ENCODE measurements at regions not wholly inside any gene's neighbourhood (a gene's known extent, or its start where the extent isn't known, plus 50 kb on each side); places are given as distances from the start of the nearest gene placed in this dataset.

DNA sequence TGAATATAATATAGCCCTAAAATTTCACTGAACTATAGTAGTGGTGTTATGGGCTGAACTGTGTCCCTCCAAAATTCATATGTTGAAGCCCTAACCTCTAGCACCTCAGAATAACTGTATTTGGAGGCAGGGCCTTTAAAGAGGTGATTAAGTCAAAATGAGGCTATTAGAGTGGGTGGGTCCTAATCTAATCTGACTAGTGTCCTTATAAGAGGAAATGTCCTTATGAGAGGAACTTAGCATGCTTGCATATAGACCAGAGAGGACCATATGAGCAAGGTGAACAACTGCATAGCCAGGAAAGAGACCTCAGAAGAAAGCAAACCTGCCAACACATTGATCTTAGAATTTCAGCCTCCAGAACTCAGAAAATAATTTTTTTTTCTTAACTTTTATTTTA, 238.4 kb downstream of the ZEB2 start:
- no peak for DNase-seq (ENCODE audit: low spot score)

- no peak for DNase-seq (ENCODE audit: low spot score)
Measured at GRCh38 chr2:144280009-144280408, 239.9 kb downstream of the ZEB2 start.

DNA sequence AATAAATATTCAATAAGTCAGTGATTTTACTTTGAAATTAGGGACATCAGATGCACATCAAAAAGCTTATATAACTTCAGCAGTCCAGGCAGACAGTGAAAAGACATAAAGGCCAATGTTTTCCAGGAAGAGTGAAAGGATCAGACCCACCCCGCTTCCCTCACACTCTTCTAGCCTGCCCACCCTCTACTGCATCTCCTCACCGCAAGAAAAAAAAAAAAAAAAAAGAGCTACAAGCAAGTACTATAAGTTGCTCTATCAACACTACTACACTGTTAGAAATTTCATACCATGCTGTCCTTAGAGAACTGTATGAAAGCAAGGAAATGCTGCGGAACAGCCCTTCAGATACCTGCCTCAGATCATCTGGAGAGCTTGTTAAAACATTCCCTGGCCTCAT, 240.8 kb downstream of the ZEB2 start:
- no peak for DNase-seq (ENCODE audit: low spot score)

DNA sequence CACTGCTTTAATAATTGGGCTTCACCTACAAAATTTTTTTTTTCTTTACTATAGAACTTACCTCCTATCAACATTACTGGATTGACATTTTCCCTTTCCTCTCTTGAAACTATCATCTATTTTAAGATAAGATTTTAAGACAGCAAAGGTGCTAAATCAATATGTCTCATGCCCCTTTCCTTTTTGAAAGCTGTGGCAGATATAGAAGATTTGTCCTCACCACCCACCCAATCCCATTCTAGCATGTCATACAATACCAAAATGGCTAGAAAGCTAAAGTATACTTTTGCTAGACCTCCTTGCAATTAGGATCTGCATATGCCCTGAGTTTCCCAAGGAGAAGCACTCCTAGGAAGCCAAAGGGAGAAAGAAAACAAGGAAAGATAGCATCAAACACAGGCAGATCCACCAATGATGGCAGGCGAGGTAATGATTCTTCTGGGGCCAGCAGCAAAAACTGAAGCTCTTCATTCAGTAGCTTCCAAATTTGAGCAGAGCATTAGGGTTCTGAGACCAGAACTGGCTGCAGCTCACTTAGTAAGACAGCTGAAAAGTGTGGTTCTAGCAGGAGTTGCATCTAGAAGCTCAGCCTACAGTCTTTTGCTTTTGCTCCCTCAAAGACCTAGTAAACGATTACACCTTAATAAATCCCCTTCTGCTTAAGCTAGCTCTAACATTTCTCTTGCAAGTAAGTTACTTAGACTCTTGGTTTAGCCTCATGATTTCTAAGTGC, 242.1 kb downstream of the ZEB2 start:
- DNase-seq (ENCODE audit: low spot score), result no peak

DNA sequence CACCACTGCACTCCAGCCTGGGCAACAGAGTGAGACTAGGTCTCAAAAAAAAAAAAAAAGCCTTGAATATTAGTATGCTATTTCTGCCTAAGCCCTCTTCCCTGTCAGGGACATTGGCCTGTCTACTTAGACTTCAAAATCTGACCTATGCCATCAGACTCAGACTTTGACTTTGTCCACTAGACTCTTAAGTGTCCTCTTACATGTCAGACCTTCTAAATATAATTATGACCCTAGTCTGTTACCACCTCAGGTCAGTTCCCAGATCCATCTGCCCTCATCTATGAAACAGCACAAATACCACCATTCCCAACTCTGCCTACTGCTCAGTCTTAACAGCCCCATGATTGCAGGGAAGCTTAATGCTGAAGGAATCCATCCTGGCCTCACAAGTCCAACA, 244.6 kb downstream of the ZEB2 start:
- DNase-seq (ENCODE audit: low spot score), result no peak

- DNase-seq (ENCODE audit: low spot score), result no peak
Measured at GRCh38 chr2:144274131-144274530, 245.8 kb downstream of the ZEB2 start.

GRCh38 chr2:144270951-144271350, 249.0 kb downstream of the ZEB2 start:
- no peak for DNase-seq (ENCODE audit: low spot score)

GRCh38 chr2:144268036-144268678, 251.8 kb downstream of the ZEB2 start:
- DNase-seq (ENCODE audit: low spot score), result no peak

DNA sequence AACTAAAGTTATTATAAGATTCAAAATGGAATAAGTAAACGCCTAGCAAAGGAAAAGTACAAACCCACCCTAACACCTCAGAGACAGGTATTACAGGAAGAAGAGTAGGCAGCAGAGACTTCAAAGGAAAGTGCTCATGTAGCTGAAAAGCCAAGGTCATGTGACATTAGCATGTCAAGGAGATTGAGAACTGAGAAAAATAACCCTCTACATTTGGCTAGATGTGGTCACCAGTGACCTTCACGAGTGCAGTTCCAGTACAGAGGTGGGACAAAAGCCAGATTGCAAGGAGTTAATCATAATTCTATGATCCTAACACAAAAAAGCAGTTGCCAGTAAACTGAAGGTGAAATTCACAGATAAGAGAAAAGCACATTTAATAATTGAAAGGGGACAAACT, 252.7 kb downstream of the ZEB2 start:
- no peak for DNase-seq (ENCODE audit: low spot score)

- DNase-seq (ENCODE audit: low spot score), result no peak
Measured at GRCh38 chr2:144265654-144266053, 254.3 kb downstream of the ZEB2 start.

- DNase-seq (ENCODE audit: low spot score), result no peak
Measured at GRCh38 chr2:144261966-144262365, 258.0 kb downstream of the ZEB2 start.

DNA sequence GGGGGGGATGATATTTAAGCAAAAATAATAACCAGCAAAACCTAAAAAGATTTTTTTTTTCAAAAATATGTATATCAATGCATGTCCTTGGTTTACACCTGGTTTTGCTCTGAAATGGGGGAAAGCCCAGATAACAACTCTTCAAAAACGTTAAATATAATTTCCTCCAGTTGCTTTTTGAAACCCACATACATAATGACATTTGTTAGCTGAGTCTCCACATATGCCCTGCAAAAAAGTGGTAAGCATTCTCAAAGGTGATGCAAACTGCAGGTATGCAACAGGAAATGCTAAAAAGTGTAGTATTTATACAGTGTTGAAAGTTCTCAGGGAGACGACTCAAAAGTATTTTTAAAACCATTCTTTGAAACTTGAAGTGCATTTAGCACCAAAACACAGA, 258.6 kb downstream of the ZEB2 start:
- no peak for DNase-seq (ENCODE audit: low spot score)

DNA sequence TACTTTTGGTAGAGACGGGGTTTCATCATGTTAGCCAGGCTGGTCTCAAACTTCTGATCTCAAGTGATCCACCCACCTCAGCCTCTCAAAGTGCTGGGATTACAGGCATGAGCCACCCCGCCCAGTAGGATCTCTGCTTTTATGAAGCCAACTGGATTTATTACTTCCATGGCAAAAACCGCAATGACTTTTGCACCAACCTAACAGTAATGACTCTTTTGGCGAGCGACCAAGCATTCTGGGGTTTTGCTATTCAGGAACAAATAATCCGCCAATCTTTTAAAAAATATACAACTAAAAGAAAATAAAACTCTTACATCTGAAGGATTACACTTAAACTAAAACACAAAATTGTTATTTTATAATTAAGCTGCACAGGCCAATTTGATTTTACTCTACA, 260.6 kb downstream of the ZEB2 start:
- no peak for DNase-seq (ENCODE audit: low spot score)

DNA sequence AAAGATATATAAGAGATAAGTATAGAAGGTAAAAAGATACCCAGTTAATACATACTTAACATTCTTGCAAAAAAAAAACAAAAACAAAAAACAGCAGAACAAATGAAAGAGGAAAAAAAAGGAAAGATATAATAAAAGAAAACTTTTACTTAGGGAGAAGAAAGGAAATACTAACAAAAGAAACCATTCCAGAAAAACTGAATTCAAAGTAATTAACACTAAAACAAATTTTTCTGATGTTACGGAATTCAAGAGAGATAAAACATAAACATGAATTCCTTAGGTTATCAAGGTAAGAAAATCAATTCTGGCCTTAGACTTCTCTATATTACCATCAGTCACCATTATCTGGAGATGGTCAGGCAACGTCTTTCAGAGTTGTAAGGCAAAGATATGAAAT, 261.8 kb downstream of the ZEB2 start:
- DNase-seq (ENCODE audit: low spot score), result no peak

DNA sequence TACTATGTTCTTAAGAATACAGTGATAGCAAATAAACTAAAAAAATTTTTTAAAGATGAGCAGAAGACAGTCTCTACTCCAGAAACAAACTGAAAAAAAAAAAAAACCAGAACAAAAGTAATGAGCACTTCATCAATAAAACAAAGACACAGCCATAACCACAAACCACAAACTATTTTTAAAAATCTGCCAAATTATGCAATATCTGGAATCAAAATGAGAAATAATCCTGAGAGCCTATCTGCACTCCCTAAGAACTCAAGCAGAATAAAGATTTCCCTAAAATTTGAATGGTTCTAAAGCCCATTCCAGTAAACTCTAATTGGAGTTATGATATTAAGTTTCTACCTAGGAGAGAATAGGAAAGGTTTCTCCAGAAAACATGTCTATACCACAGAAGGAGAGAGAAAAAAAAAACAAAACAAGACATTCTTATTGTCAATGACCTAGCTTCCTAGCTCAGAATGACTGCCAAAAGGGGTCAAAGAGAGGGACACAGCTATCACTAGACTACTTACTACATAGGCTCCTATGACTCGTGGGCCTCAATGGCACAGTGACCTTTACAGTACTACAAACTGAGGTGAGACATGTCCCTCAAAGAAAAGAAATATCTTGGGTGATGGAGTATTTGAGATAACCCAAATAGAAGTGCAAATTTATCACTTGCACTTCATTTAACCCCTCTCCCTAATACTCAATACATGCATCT, 262.8 kb downstream of the ZEB2 start:
- no peak for DNase-seq (ENCODE audit: low spot score)

DNA sequence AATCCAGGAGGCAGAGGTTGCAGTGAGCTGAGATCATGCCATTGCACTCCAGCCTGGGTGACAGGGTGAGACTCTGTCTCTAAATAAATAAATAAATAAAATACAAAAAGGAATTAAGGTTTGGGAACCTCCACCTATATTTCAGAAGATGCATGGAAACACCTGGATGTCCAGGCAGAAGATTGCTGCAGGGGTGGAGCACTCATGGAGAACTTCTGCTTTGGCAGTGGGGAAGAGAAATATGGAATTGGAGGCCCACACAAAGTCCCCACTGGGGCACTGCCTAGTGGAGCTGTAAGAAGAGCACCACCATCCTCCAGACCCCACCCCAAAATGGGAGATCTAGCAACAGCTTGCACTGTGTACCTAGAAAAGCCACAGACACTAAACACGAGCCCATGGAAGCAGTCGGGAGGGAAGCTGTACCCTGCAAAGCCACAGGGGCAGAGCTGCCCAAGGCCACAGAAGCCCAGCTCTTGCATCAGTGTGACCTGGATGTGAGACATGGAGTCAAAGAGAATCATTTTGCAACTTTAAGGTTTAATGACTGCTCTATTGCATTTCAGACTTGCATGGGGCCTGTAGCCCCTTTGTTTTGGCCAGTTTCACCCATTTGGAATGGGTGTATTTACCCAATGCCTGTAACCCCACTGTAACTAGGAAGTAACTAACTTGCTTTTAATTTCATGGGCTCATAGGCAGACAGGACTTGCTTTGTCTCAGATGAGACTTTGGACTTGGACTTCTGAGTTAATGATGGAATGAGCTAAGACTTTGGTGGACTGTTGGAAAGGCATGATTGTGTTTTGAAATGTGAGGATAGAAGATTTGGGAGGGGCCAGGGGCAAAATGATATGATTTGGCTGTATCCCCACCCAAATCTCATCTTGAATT, 265.3 kb downstream of the ZEB2 start:
- no peak for DNase-seq (ENCODE audit: low spot score)

DNA sequence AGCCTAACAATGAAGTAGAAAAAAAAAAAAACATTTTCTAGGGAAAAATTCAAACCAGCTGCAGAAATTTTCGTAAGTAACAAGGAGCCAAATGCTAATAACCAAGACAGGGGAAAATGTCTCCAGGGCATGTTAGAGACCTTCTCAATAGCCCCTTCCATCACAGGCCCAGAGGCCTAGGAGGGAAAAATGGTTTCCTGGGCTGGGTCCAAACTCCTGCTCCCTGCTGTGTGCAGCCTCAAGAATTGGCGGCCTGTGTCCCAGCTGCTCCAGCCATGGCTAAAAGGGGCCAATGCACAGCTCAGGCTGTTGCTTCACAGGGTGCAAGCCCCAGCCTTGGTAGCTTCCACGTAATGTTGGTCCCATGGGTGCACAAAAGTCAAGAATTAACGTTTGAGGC, 266.2 kb downstream of the ZEB2 start:
- DNase-seq (ENCODE audit: low spot score), result no peak

- DNase-seq (ENCODE audit: low spot score), result no peak
Measured at GRCh38 chr2:144252694-144253093, 267.2 kb downstream of the ZEB2 start.

- DNase-seq (ENCODE audit: low spot score), result no peak
Measured at GRCh38 chr2:144249035-144249637, 270.8 kb downstream of the ZEB2 start.

DNA sequence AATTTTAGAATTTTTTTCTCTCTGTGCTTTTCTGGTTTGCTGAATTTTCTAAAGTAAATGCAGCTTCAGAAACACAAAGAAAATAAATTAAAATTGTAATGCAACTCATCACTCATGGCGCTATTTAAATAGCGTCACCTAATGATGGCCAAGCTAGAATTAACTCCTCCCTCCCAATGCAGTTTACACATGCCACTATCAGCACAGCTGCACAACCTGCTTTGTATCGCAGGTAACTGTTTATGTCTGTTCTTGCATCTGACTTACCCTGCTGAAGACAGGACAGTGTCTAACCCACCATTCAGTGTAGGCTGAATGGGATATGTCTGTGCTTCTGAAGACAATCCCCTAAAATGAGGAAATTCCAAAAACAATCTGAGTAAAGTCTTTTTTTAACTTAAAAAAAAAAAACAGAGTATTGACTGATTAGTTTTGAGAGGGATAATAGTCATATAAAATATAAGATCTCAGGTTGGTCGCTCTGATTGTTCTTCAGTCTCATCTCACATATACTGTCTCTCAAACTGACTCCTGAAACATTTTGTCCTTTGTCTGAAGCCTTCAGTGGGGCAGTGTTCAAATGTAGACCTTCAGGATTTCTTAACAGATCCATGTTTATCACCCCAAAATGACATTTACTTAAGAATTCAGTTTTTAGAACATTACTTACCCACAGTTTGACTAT, 271.4 kb downstream of the ZEB2 start:
- DNase-seq (ENCODE audit: low spot score), result no peak

DNA sequence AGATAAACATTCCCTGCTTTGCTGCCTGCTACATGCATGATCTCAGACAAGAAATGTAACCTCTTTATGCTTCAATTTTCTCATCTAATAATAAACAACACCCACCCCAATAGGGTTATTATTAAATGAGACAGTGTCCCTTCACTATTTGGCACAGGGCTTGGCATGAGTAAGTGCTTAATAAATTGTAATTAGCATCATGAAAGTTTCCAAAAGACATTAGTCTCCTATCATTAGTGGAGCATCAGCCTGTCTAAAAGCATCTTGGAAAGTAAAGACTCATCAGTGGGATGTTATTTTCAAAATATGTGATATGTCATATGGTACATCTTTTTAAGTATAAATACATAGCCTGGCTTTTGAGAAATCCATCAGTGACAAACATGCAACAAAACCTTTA, 275.0 kb downstream of the ZEB2 start:
- no peak for DNase-seq (ENCODE audit: low spot score)
